Muscle of leg (tissue), 3 donors: ENCODE measurements at regions not wholly inside any gene's neighbourhood (a gene's known extent, or its start where the extent isn't known, plus 50 kb on each side); places are given as distances from the start of the nearest gene placed in this dataset.

Source experiments
- DNase-seq: peaks from one replicate; pipeline ENCODE4 v3.0.0; 2013
- H3K27ac ChIP-seq: one replicate; pipeline ENCODE4 v1.5.1; 2013; ENCODE audit warnings: mild to moderate bottlenecking, low read length, control low read depth
- H3K27me3 ChIP-seq: one replicate; pipeline ENCODE4 v1.6.1; 2013; ENCODE audit warnings: low read length; ENCODE audit not compliant: control insufficient read depth, insufficient read depth
- H3K36me3 ChIP-seq: one replicate; pipeline ENCODE4 v1.6.1; 2013; ENCODE audit warnings: low read length; ENCODE audit not compliant: control insufficient read depth, insufficient read depth
- H3K4me1 ChIP-seq: one replicate; pipeline ENCODE4 v1.6.1; 2013; ENCODE audit warnings: low read length; ENCODE audit not compliant: control insufficient read depth, insufficient read depth
- H3K4me3 ChIP-seq: one replicate; pipeline ENCODE4 v1.5.1; 2013; ENCODE audit warnings: low read length, control low read depth
- H3K9me3 ChIP-seq: replicated peaks from 2 replicates; pipeline ENCODE4 v1.6.1; 2013; ENCODE audit warnings: low read depth, low read length; ENCODE audit not compliant: control insufficient read depth
- WGBS: methylation state at CpG from one replicate; pipeline ENCODE4 v1.1.5; 2013; ENCODE audit warnings: missing lambda C conversion rate; ENCODE audit not compliant: insufficient coverage; 5-methylcytosine and 5-hydroxymethylcytosine counted together

DNA sequence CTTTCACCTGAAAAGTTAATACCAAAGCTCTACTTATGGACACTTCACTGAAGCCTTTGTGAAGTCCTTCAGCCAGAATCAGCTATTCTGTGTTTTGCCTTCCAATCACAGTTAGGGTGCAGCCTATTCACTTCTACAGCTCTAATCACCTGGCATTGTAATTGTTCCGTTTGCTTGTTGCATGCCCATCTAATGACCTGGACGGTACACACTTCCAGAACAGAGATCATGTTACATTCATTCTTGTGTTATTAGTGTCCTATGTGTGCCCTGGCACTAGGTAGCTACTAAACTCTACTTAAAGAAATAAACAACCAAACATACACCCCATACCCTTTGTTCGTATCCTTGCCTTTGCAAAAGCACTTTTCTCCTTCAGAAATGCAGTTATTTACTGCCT, 1162.9 kb upstream of the WWC1 start:
- DNase-seq: no peak
- no peak overlapping the region for H3K4me3 ChIP-seq
- H3K36me3 ChIP-seq: no peaks in the 10 kb centered on the region
- H3K4me1 ChIP-seq: no peaks in the 10 kb centered on the region
- H3K9me3 ChIP-seq: no peaks in the 10 kb centered on the region
- WGBS: 50% methylated on average over 1 of the region's 3 CpGs
- H3K27ac ChIP-seq: no peak overlapping the region
- no peaks in the 10 kb centered on the region for H3K27me3 ChIP-seq

DNA sequence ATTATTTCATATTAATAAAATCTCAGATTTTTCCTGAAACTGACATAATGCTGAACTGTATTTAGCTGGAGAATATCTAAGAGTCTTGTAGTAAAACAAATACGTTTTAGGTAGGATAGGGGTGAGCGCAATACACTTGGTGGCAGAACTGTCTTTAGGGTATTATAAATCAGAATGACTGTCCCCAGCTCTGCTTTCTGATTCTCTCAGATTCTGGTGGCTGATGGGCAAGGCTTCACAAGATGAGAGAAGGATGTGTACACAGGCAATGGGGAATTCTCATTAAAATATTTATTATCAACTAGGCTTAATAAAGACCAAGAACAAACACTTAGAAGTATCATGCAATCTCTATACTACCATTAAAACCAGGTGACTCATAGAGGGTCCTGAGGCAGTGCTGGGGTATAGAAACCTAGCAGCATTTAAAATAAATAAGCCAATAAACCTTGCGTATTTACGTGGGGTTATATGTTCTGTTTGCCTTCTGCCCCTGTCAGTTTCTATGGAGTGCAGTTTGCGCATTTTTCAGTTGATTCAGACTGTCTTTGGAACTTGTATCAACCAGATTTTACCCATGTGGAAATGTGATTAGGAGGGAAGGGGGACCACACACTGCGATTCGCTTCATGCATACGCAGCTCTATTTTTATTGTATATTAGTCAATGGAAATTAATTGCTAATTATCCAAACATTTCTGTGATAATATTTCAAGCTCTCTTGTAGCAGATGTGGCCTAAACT, 1150.7 kb upstream of the WWC1 start:
- Histone ChIP-seq H3K36me3 (no peaks in the 10 kb centered on the region), H3K9me3 (no peaks in the 10 kb centered on the region), H3K27me3 (no peaks in the 10 kb centered on the region), H3K4me3 (no peak overlapping the region), H3K4me1 (no peaks in the 10 kb centered on the region), H3K27ac (no peak overlapping the region)
- 64% methylated on average over 2 of the region's 8 CpGs for WGBS
- DNase-seq: peak; percentile 8

DNA sequence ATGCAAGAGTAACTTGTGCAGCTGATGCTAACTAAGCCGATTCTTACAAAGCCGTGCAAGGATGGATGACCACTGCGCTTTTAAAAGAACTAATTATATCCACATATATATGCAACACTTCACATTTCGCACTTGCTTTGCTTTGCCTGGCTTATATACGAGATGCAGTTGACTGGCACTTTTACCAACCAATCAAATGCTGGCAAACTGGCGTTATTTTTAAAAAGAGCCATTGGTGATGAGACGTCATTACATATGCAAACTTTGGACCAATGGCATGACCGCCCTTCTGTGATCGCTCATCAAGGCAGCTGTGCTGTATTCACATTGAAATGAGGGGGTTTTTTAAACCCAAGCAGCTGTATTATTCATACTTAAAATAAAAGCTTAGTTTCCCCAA, 1147.7 kb upstream of the WWC1 start:
- Histone ChIP-seq H3K27me3 (no peaks in the 10 kb centered on the region), H3K4me1 (no peaks in the 10 kb centered on the region), H3K27ac (no peak overlapping the region), H3K4me3 (no peak overlapping the region), H3K9me3 (no peaks in the 10 kb centered on the region), H3K36me3 (no peaks in the 10 kb centered on the region)
- WGBS: 94% methylated on average over 3 of the region's 9 CpGs
- DNase-seq: no peak

DNA sequence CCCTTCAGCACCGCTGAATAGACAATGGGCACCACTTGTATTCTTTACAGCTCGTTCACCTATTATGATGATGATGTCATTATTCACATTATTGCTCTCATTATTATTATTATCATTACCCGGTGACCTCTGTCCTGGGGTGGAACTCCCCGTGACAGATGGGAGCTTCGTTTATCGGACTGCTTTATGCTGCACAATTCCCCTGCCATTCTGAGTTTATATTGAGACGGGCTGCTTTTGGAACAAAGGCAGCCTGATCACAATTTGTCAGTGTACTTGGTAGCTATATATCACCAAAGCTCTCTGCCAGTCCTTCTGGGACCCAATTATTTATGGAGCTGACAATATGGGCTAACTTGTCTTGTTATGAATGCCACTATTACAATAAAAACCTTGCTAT, 1145.6 kb upstream of the WWC1 start:
- Histone ChIP-seq H3K4me3 (no peak overlapping the region), H3K9me3 (no peaks in the 10 kb centered on the region), H3K27ac (no peak overlapping the region), H3K4me1 (no peaks in the 10 kb centered on the region), H3K27me3 (no peaks in the 10 kb centered on the region), H3K36me3 (no peaks in the 10 kb centered on the region)
- WGBS: 100% methylated on average over 2 of the region's 7 CpGs
- no peak for DNase-seq

- Histone ChIP-seq H3K36me3 (no peaks in the 10 kb centered on the region), H3K4me1 (no peaks in the 10 kb centered on the region), H3K27me3 (no peaks in the 10 kb centered on the region), H3K27ac (no peak overlapping the region), H3K4me3 (no peak overlapping the region), H3K9me3 (no peaks in the 10 kb centered on the region)
- WGBS: no CpG with 5 or more reads among the region's 3 CpGs
- DNase-seq: no peak
These were observed 1143.6 kb upstream of the WWC1 start for GRCh38 chr5:167147879-167148278.

DNA sequence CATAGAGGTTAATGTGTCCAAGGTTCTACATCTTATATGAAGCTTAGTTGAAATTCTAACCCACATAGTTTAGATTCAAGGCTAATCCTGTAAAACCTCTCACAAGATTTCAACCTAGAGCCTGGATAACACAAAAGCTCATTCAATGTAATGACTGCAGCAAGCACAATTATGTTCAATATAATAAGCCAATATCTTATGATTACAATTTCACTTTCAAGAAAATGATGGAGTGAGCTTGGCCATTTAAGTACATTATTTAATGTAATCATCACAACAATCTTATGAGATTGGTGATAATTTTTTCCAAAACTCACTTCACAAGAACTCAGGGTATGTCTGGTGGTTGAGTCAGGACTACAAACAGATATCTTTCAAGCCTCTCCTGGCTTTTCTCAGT, 1140.8 kb upstream of the WWC1 start:
- Histone ChIP-seq H3K27ac (no peak overlapping the region), H3K27me3 (no peaks in the 10 kb centered on the region), H3K9me3 (no peaks in the 10 kb centered on the region), H3K4me1 (no peaks in the 10 kb centered on the region), H3K36me3 (no peaks in the 10 kb centered on the region), H3K4me3 (no peak overlapping the region)
- DNase-seq: no peak

DNA sequence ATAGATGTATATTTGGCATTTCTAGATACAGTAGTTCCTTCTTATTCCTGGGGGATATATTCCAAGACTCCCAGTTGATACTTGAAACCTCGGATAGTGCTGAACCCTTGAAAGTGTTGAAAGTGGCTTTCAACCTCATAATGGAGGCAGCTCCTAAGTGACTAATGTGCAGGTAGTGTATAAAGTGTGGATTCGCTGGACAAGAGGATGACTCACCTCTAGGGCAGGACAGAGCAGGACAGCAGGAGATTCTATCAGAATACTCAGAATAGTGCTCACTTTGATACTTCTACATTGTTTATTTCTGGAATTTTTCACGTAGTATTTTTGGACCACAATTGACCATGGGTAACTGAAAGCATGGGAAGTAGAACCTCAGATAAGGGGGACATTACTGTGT, 1138.9 kb upstream of the WWC1 start:
- WGBS: no CpG with 5 or more reads among the region's 3 CpGs
- no peak for DNase-seq
- no peaks in the 10 kb centered on the region for H3K27me3 ChIP-seq

DNA sequence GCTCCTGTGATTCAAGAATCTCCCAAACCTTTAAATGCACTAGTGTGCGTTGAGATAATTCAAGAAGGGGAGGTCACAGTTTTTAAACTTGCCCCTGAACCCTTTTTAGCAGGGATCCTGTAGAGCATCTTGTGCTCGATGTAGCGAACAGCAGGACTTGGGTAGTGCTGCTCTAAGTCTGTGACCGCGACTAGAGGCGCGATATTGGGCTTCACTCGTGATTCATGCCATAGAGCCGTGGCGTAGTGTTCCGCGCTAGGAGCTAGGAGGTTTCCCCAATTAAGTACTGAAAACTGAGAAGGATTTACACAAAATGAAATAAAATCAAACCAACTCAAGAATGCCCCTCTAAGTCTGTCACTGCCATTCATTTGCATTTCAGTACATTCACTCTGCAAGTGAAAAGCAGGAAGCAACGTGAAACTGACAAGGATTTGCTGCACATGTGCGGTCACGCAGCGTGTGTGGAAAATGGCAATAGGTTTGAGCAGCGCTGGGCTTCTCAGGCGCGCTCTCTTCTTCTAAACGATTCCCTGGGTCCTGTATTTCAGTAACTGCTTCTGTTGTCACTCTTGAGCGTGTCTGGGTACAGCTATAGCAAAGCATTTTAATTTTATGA, 1135.9 kb upstream of the WWC1 start:
- Histone ChIP-seq H3K4me1 (no peaks in the 10 kb centered on the region), H3K27ac (no peak overlapping the region), H3K36me3 (no peaks in the 10 kb centered on the region), H3K9me3 (no peaks in the 10 kb centered on the region), H3K27me3 (no peaks in the 10 kb centered on the region), H3K4me3 (no peak overlapping the region)
- 47% methylated on average over 14 of the region's 21 CpGs for WGBS
- peak; percentile 3 for DNase-seq

More for the DNA sequence above, 1138.9 kb upstream of the WWC1 start:
- H3K4me1 ChIP-seq: no peaks in the 10 kb centered on the region
- no peak overlapping the region for H3K4me3 ChIP-seq
- H3K27ac ChIP-seq: no peak overlapping the region
- no peaks in the 10 kb centered on the region for H3K9me3 ChIP-seq
- no peaks in the 10 kb centered on the region for H3K36me3 ChIP-seq

DNA sequence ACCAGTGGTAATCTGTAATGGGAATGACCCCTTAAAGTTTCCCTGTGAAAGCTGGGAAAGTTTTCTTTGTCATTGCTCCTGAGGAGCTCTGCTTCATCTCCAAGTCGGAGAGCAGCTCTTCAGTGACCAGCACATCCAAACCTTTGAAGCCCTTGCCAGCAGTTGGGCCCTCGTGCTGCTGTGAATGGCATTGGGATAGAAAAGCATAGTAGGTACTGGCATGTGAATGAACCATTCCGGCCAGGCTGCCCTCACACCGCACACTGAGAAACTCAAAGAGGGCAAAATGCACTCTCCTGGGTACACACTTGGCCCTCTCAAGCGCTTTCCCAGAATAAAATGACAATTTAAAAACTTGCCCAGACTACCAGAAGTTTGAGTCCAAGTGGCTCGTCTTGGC, 1135.0 kb upstream of the WWC1 start:
- Histone ChIP-seq H3K27me3 (no peaks in the 10 kb centered on the region), H3K4me1 (no peaks in the 10 kb centered on the region), H3K9me3 (no peaks in the 10 kb centered on the region), H3K36me3 (no peaks in the 10 kb centered on the region), H3K4me3 (no peak overlapping the region), H3K27ac (no peak overlapping the region)
- 92% methylated on average over 4 of the region's 6 CpGs for WGBS
- no peak for DNase-seq

DNA sequence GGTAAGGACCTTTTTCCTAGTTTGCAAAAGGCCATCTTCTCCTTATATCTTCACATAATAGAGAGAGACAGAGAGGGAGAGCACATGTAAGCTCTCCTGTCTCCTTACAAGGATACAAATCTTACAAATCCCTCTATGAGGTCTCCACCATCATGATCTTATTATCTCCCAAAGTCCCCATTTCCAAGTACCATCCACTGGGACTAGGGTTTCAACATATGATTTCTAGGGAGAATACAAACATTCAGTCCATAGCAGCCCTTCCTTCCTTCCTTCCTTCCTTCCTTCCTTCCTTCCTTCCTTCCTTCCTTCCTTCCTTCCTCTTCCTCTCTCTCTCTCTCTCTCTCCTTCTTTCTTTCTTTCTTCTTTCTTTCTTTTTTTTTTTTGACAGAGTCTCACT, 1132.9 kb upstream of the WWC1 start:
- Histone ChIP-seq H3K4me3 (no peak overlapping the region), H3K27me3 (no peaks in the 10 kb centered on the region), H3K9me3 (no peaks in the 10 kb centered on the region), H3K36me3 (no peaks in the 10 kb centered on the region), H3K27ac (no peak overlapping the region), H3K4me1 (no peaks in the 10 kb centered on the region)
- no peak for DNase-seq

GRCh38 chr5:167160388-167160787, 1131.1 kb upstream of the WWC1 start:
- WGBS: 83% methylated on average over 4 of the region's 4 CpGs
- Histone ChIP-seq H3K9me3 (no peaks in the 10 kb centered on the region), H3K27ac (no peak overlapping the region), H3K27me3 (no peaks in the 10 kb centered on the region), H3K4me1 (no peaks in the 10 kb centered on the region), H3K4me3 (no peak overlapping the region), H3K36me3 (no peaks in the 10 kb centered on the region)
- no peak for DNase-seq
